HFFc6 (cell line): ENCODE measurements at regions not wholly inside any gene's neighbourhood (a gene's known extent, or its start where the extent isn't known, plus 50 kb on each side); places are given as distances from the start of the nearest gene placed in this dataset.

Experiments
- DNase-seq: peaks from one replicate; pipeline ENCODE4 v3.0.0-alpha.2; 2018
- H3K27ac Mint-ChIP-seq: 2 replicates; pipeline ENCODE4 v1.8.0; 2020; ENCODE audit warnings: mild to moderate bottlenecking, mixed read lengths
- H3K27me3 Mint-ChIP-seq: 2 replicates; pipeline ENCODE4 v1.8.0; 2021; ENCODE audit warnings: mild to moderate bottlenecking, moderate library complexity, mixed read lengths; ENCODE audit not compliant: insufficient read depth
- H3K36me3 Mint-ChIP-seq: 2 replicates; pipeline ENCODE4 v1.8.0; 2021; ENCODE audit warnings: low read depth, mixed read lengths
- H3K4me1 Mint-ChIP-seq: 2 replicates; pipeline ENCODE4 v1.8.0; 2020; ENCODE audit warnings: low read depth, mixed read lengths
- H3K4me3 Mint-ChIP-seq: 2 replicates; pipeline ENCODE4 v1.8.0; 2020; ENCODE audit warnings: mild to moderate bottlenecking, moderate library complexity, mixed read lengths
- H3K9me3 Mint-ChIP-seq: 2 replicates; pipeline ENCODE4 v1.8.0; 2020; ENCODE audit warnings: mild to moderate bottlenecking, mixed read lengths
- CTCF ChIP-seq: fragments of 200-600 bp; sonication (generic); IDR thresholded peaks from 2 replicates; pipeline ENCODE4 v1.5.0; 2021; ENCODE audit warnings: antibody characterized with exemption, mild to moderate bottlenecking

GRCh38 chr5:169424279-169424655 is 123.3 kb upstream of the SLIT3 start:
- no peak for DNase-seq
- Mint-ChIP-seq H3K27ac (no peak overlapping the region), H3K4me3 (no peak overlapping the region), H3K9me3 (no peaks in the 10 kb centered on the region), H3K4me1 (peaks cover 32% of the 10 kb centered on the region), H3K36me3 (no peaks in the 10 kb centered on the region), H3K27me3 (no peaks in the 10 kb centered on the region)
- TF ChIP-seq CTCF, result no peak

DNA sequence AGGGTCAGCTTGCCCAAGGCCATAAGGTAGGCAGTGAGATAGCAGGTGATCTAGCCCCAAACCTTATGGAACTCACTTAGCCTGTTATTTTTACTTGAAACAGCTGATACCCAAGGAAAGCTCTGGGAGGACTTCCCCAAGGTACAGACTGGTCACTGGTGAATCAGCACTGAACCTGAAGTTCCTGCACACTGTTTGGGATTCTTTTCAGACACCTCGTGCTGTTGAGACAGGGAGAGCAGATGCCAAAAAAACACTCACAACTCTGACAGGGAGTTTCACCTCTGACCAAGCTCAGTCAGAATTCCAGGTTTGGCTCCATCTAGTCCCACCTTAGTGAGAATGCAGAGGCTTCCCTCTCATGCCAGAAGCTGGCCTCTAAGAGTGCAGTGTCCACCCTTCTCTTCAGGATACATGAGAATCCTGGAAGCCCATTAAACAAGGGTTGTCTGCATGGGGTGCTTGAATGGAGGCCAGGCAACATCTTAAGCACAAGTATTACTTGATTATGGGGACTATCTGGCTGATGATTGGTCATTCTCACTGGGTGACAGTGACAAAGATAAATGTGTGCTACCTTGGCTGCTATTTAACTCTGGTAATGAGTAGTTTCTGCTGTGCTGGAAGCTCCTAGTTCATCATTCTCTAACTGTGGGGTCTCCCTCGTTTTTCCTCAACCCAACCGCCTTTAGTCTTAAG is 122.8 kb upstream of the SLIT3 start:
- Mint-ChIP-seq H3K27ac (no peak overlapping the region), H3K4me3 (no peak overlapping the region), H3K36me3 (no peaks in the 10 kb centered on the region), H3K9me3 (no peaks in the 10 kb centered on the region), H3K27me3 (no peaks in the 10 kb centered on the region), H3K4me1 (peaks cover 27% of the 10 kb centered on the region)
- DNase-seq, result no peak
- no peak for TF ChIP-seq CTCF

DNA sequence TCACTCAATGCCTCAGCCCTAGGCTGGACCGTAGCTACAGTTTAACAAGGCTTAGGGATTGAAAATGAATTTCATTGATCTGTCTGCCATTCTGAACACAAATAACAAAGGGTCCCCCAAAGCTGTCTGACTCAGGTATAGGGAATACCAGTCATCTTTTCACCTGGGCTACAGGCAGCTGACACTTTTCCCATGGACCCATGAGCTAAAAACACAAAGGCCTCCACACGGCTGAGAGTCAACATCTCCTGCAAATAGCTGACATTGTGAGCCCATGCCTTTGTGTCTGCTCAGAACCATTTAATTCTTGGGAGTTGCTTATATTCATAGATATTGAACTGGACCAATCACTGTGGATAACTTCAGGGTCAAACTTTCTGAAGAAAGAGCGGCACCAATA is 121.1 kb upstream of the SLIT3 start:
- peaks cover 34% of the 10 kb centered on the region for H3K4me1 Mint-ChIP-seq
- TF ChIP-seq CTCF, result no peak
- no peaks in the 10 kb centered on the region for H3K27me3 Mint-ChIP-seq
- H3K9me3 Mint-ChIP-seq, result no peaks in the 10 kb centered on the region
- no peak for DNase-seq
- H3K36me3 Mint-ChIP-seq, result no peaks in the 10 kb centered on the region
- H3K4me3 Mint-ChIP-seq, result no peak overlapping the region
- no peak overlapping the region for H3K27ac Mint-ChIP-seq

GRCh38 chr5:169421677-169422076 is 120.7 kb upstream of the SLIT3 start:
- Mint-ChIP-seq H3K27ac (no peak overlapping the region), H3K27me3 (no peaks in the 10 kb centered on the region), H3K36me3 (no peaks in the 10 kb centered on the region), H3K4me3 (no peak overlapping the region), H3K9me3 (no peaks in the 10 kb centered on the region), H3K4me1 (peaks cover 38% of the 10 kb centered on the region)
- DNase-seq, result no peak
- TF ChIP-seq CTCF, result no peak

DNA sequence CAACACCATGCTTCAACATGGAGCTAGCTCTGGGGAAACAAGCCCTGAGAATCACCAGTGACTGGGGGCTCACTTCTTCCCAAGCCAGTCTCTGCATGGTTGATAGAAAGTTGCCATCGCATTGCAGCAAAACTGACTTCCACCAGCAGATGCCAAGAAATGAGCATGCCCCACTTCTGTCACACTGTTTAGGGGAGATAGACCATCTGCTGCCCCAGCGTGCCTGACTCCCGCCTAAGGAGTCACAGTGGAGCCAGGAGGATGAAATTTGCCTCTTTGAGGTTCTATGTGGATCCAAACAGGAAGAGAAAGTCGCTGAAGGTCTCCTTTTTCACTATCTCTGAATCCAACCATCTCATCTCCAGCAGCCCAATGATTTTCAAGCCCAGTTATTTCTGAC is 116.7 kb upstream of the SLIT3 start:
- H3K27me3 Mint-ChIP-seq, result peaks cover 2% of the 10 kb centered on the region; the same call in 1 of the 2 replicates
- no peaks in the 10 kb centered on the region for H3K36me3 Mint-ChIP-seq
- H3K4me3 Mint-ChIP-seq, result no peak overlapping the region
- peaks cover 63% of the 10 kb centered on the region for H3K4me1 Mint-ChIP-seq
- H3K27ac Mint-ChIP-seq, result no peak overlapping the region
- DNase-seq, result no peak
- no peak for TF ChIP-seq CTCF
- no peaks in the 10 kb centered on the region for H3K9me3 Mint-ChIP-seq
